Panc1 (cell line): ENCODE measurements at regions not wholly inside any gene's neighbourhood (a gene's known extent, or its start where the extent isn't known, plus 50 kb on each side); places are given as distances from the start of the nearest gene placed in this dataset.

Source experiments
- ATAC-seq: fragments of 200-7000 bp; cut with Tn5 transposase; 2 replicates; pipeline ENCODE4 v1.9.1; 2020; ENCODE audit warnings: mild to moderate bottlenecking, moderate library complexity
- BruUV-seq: library from RNA; stranded (reverse); fragments of 400-500 nt; replicated peaks from 2 replicates; lab custom pipeline; 2021; lab: Mats Ljungman, UMichigan
- CTCF ChIA-PET: fragments of 300-600 bp; sonication (Branson Sonifier 250); formaldehyde crosslinking; loops from one replicate; lab custom pipeline; 2022; ENCODE audit warnings: antibody characterized with exemption; lab: Charles Lee
- POLR2A ChIA-PET: fragments of 300-600 bp; sonication (Branson Sonifier 250); formaldehyde crosslinking; loops from one replicate; lab custom pipeline; 2022; ENCODE audit warnings: antibody characterized with exemption; lab: Charles Lee
- DNase-seq: peaks from one replicate; pipeline ENCODE4 v3.0.0-alpha.2; 2010; ENCODE audit warnings: low read depth, low spot score
- H3K27ac ChIP-seq: 2 replicates; pipeline ENCODE4 v1.5.1; 2011; ENCODE audit warnings: mild to moderate bottlenecking, low read length, inconsistent platforms
- H3K27me3 ChIP-seq: fragments of 200-500 bp; sonication (Bioruptor generic); 2 replicates; pipeline ENCODE4 v1.6.0; 2014; ENCODE audit warnings: low read length, inconsistent platforms; ENCODE audit not compliant: control insufficient read depth, insufficient read depth
- H3K36me3 ChIP-seq: fragments of 200-500 bp; sonication (Bioruptor generic); 2 replicates; pipeline ENCODE4 v1.5.1; 2014; ENCODE audit warnings: inconsistent platforms, mild to moderate bottlenecking, low read length, moderate library complexity; ENCODE audit not compliant: control insufficient read depth, insufficient read depth
- H3K4me1 ChIP-seq: 2 replicates; pipeline ENCODE4 v1.5.1; 2011; ENCODE audit warnings: inconsistent platforms, mild to moderate bottlenecking, low read length, moderate library complexity; ENCODE audit not compliant: control insufficient read depth, insufficient read depth
- H3K4me3 ChIP-seq, 2 experiments: 2 replicates each; pipeline ENCODE4 v1.5.1; 2011 to 2012; ENCODE audit warnings: low read depth in 2 of 2, low read length in 2 of 2, mild to moderate bottlenecking in 2 of 2, inconsistent platforms in 1 of 2, moderate library complexity in 1 of 2
- H3K9me3 ChIP-seq: fragments of 200-500 bp; sonication (Bioruptor generic); 2 replicates; pipeline ENCODE4 v1.5.1; 2014; ENCODE audit warnings: low read depth, mild to moderate bottlenecking, inconsistent platforms, low read length, moderate library complexity; ENCODE audit not compliant: control insufficient read depth, insufficient read depth
- CTCF ChIP-seq: fragments of 450-650 bp; IDR thresholded peaks from 2 replicates; pipeline ENCODE4 v1.5.1; 2017; ENCODE audit warnings: mild to moderate bottlenecking
- POLR2AphosphoS5 ChIP-seq: IDR thresholded peaks from 2 replicates; pipeline ENCODE4 v1.6.1; 2012; ENCODE audit warnings: mild to moderate bottlenecking, low read depth, low read length, moderate library complexity
- REST ChIP-seq, 2 experiments: IDR thresholded peaks; 2 replicates each; pipeline ENCODE4 v1.6.1; 2011 to 2012; ENCODE audit warnings: low read depth in 2 of 2, control low read depth in 1 of 2, low read length in 1 of 2, mild to moderate bottlenecking in 1 of 2, moderate library complexity in 1 of 2; ENCODE audit not compliant: insufficient read depth in 1 of 2
- SIN3A ChIP-seq: IDR thresholded peaks from 2 replicates; pipeline ENCODE4 v1.6.1; 2012; ENCODE audit warnings: low read depth, mild to moderate bottlenecking, low read length, moderate library complexity, borderline replicate concordance; ENCODE audit not compliant: insufficient read depth
- TCF7L2 ChIP-seq: IDR thresholded peaks from 2 replicates; pipeline ENCODE4 v1.6.1; 2011; ENCODE audit warnings: mild to moderate bottlenecking, low read depth, low read length, inconsistent platforms
- in situ Hi-C: cut with HindIII; loops from 2 replicates; pipeline ENCODE4 v1.10.0; 2016; ENCODE audit warnings: low sequenced_read_pairs, low pct_unique_long_range_greater_than_20kb
- intact Hi-C: fragments of 100-400 bp; cut with micrococcal nuclease; formaldehyde crosslinking; loops from one replicate; pipeline ENCODE4 v1.10.0; 2022; ENCODE audit not compliant: unreplicated experiment

GRCh38 chr4:173958445-173958844 is 325.0 kb downstream of the FBXO8 start:
- Histone ChIP-seq H3K9me3 (no peaks in the 10 kb centered on the region), H3K36me3 (no peaks in the 10 kb centered on the region), H3K4me3 (no peak overlapping the region), H3K27me3 (no peaks in the 10 kb centered on the region), H3K27ac (no peak overlapping the region), H3K4me1 (no peaks in the 10 kb centered on the region)
- ChIA-PET POLR2A (no interaction called here), CTCF (no interaction called here)
- intact Hi-C loops (no loop called here), in situ Hi-C loops (no loop called here)
- DNase-seq: no peak
- BruUV-seq: no TSS peak
- TF ChIP-seq TCF7L2 (no peak), POLR2AphosphoS5 (no peak), SIN3A (no peak), REST (IDR thresholded peaks at IDR 0.05; ENCODE audit: insufficient read depth in 1 of 2, low read depth in 2 of 2, low read length in 1 of 2) (no peak), CTCF (no peak)
- ATAC-seq: no peak

GRCh38 chr4:173943547-173943946 is 339.9 kb downstream of the FBXO8 start:
- POLR2A ChIA-PET: no interaction called here
- Histone ChIP-seq H3K36me3 (no peaks in the 10 kb centered on the region), H3K9me3 (no peaks in the 10 kb centered on the region), H3K4me3 (no peak overlapping the region), H3K27ac (no peak overlapping the region), H3K27me3 (no peaks in the 10 kb centered on the region; the same call in 1 of the 2 replicates), H3K4me1 (no peaks in the 10 kb centered on the region)
- intact Hi-C loops: no loop called here
- TF ChIP-seq CTCF (no peak), TCF7L2 (no peak), POLR2AphosphoS5 (no peak), REST (IDR thresholded peaks at IDR 0.05; ENCODE audit: insufficient read depth in 1 of 2, low read depth in 2 of 2, low read length in 1 of 2) (no peak), SIN3A (no peak)
- BruUV-seq: no TSS peak
- ATAC-seq (no peak), DNase-seq (no peak)
- CTCF ChIA-PET: no interaction called here
- in situ Hi-C loops: no loop called here
